Liver (tissue), 8 donors: ENCODE measurements at regions not wholly inside any gene's neighbourhood (a gene's known extent, or its start where the extent isn't known, plus 50 kb on each side); places are given as distances from the start of the nearest gene placed in this dataset.
A peak's percentile ranks its signal among the peaks of the same experiment; 100 is the strongest.

Experiments used
- DNase-seq: peaks from one replicate; pipeline ENCODE4 v3.0.0-alpha.2; 2017; ENCODE audit warnings: low spot score
- H3K27ac ChIP-seq, 2 donors: one replicate each; pipeline ENCODE4 v1.7.0; 2013; ENCODE audit warnings: inconsistent platforms in 2 of 2, low read length in 2 of 2, control low read depth in 1 of 2, low read depth in 1 of 2, mild to moderate bottlenecking in 1 of 2
- H3K27me3 ChIP-seq, 4 donors: one replicate each; pipeline versions ENCODE4 v1.6.1 to v1.7.0; 2013; ENCODE audit warnings: low read length in 3 of 4, inconsistent platforms in 1 of 4, mild to moderate bottlenecking in 1 of 4, moderate library complexity in 1 of 4; ENCODE audit not compliant: control insufficient read depth in 4 of 4, insufficient read depth in 4 of 4
- H3K36me3 ChIP-seq, 4 donors: one replicate each; pipeline versions ENCODE4 v1.6.1 to v1.7.0; 2013; ENCODE audit warnings: low read length in 3 of 4, mild to moderate bottlenecking in 3 of 4, low read depth in 1 of 4, moderate library complexity in 1 of 4; ENCODE audit not compliant: control insufficient read depth in 4 of 4, insufficient read depth in 3 of 4
- H3K4me1 ChIP-seq, 4 donors: one replicate each; pipeline versions ENCODE4 v1.6.1 to v1.7.0; 2013; ENCODE audit warnings: low read length in 3 of 4, mild to moderate bottlenecking in 3 of 4, moderate library complexity in 1 of 4; ENCODE audit not compliant: control insufficient read depth in 4 of 4, insufficient read depth in 4 of 4
- H3K4me3 ChIP-seq, 3 donors: one replicate each; pipeline versions ENCODE4 v1.6.1 to v1.7.0; 2013; ENCODE audit warnings: low read length in 3 of 3, control low read depth in 1 of 3, low read depth in 1 of 3, mild to moderate bottlenecking in 1 of 3
- H3K9ac ChIP-seq, 2 donors: one replicate each; pipeline ENCODE4 v1.7.0; 2013; ENCODE audit warnings: low read length in 2 of 2, mild to moderate bottlenecking in 2 of 2, moderate library complexity in 2 of 2, control low read depth in 1 of 2, low read depth in 1 of 2
- H3K9me3 ChIP-seq, 4 donors: one replicate each; pipeline versions ENCODE4 v1.6.1 to v1.7.0; 2013; ENCODE audit warnings: low read length in 3 of 4; ENCODE audit not compliant: control insufficient read depth in 4 of 4
- EGR1 ChIP-seq, 2 donors: IDR thresholded peaks; 2 replicates each; pipeline ENCODE4 v1.6.1; 2016 to 2018; ENCODE audit warnings: antibody characterized with exemption in 2 of 2, low read depth in 2 of 2
- FOXA1 ChIP-seq: IDR thresholded peaks from 2 replicates; pipeline ENCODE4 v1.6.1; 2016; ENCODE audit warnings: antibody characterized with exemption
- GABPA ChIP-seq, 2 donors: IDR thresholded peaks in 1 of 2; conservative IDR thresholded peaks in 1 of 2; 2 replicates each; pipeline ENCODE4 v1.6.1; 2016; ENCODE audit warnings: antibody characterized with exemption in 2 of 2, mild to moderate bottlenecking in 1 of 2, moderate library complexity in 1 of 2
- HNF4A ChIP-seq, 2 donors: conservative IDR thresholded peaks; 2 replicates each; pipeline ENCODE4 v1.6.1; 2016; ENCODE audit warnings: antibody characterized with exemption in 2 of 2, mild to moderate bottlenecking in 2 of 2
- HNF4G ChIP-seq: IDR thresholded peaks from 2 replicates; pipeline ENCODE4 v1.6.1; 2016; ENCODE audit warnings: antibody characterized with exemption
- JUND ChIP-seq, 2 donors: IDR thresholded peaks; 2 replicates each; pipeline ENCODE4 v1.6.1; 2016; ENCODE audit warnings: antibody characterized with exemption in 2 of 2
- RAD21 ChIP-seq, 2 donors: IDR thresholded peaks; 2 replicates each; pipeline ENCODE4 v1.6.1; 2016; ENCODE audit warnings: antibody characterized with exemption in 2 of 2, mild to moderate bottlenecking in 2 of 2
- SP1 ChIP-seq: IDR thresholded peaks from 2 replicates; pipeline ENCODE4 v1.6.1; 2018; ENCODE audit warnings: antibody characterized with exemption, mild to moderate bottlenecking
- TAF1 ChIP-seq: conservative IDR thresholded peaks from 2 replicates; pipeline ENCODE4 v1.6.1; 2016; ENCODE audit warnings: antibody characterized with exemption, mild to moderate bottlenecking
- YY1 ChIP-seq: IDR thresholded peaks from 2 replicates; pipeline ENCODE4 v1.6.1; 2016; ENCODE audit warnings: antibody characterized with exemption, mild to moderate bottlenecking
- WGBS: extraction: QIAGEN DNeasy Blood & Tissue Kit; methylation state at CpG from one replicate; pipeline ENCODE4 v1.1.7; 2013; 5-methylcytosine and 5-hydroxymethylcytosine counted together
- TF ChIP-seq, protein P1 (sequence below): fragments of 150-350 bp; IDR thresholded peaks from 2 replicates; pipeline ENCODE4 v1.5.1; 2017; ENCODE audit warnings: improper control_type of control experiment, low read depth, low read length; ENCODE audit not compliant: missing input control
- TF ChIP-seq, protein P2 (sequence below): IDR thresholded peaks from 2 replicates; pipeline ENCODE4 v1.6.1; 2016; ENCODE audit warnings: antibody characterized with exemption
- TF ChIP-seq, protein P3 (sequence below): IDR thresholded peaks from 2 replicates; pipeline ENCODE4 v1.6.1; 2016; ENCODE audit warnings: antibody characterized with exemption
- donor health status: healthy.
- donor health status: healthy.
- donor health status: healthy.
- donor health status: healthy.
- donor health status: healthy.

DNA sequence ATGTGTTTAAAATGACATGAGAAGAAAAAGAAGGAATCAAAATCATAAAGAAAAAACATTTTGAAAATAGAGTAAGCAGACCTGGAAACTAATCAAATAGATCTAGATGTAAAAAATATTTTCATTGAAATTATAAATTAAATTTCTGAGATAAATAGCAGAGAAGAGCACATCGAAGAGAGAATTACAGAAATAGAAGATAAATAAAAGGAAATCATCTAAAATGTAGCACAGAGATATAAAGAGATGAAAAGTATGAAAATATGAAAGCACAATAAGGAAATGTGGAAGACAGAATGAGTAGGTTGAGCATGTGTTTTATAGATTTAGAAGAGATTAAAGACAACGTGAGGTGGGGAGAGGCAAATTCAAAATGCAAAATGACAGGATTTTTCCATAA is 130.9 kb upstream of the SEC14L1 start:
- WGBS = 69% methylated on average over 2 of the region's 2 CpGs
- DNase-seq = no peak
- H3K27ac ChIP-seq = no peak overlapping the region
- peaks cover 0 to 2% (median 0%) of the 10 kb centered on the region in 4 donors for H3K9me3 ChIP-seq
- H3K4me1 ChIP-seq = no peaks in the 10 kb centered on the region
- no peak overlapping the region for H3K9ac ChIP-seq
- TF ChIP-seq, protein P1, sequence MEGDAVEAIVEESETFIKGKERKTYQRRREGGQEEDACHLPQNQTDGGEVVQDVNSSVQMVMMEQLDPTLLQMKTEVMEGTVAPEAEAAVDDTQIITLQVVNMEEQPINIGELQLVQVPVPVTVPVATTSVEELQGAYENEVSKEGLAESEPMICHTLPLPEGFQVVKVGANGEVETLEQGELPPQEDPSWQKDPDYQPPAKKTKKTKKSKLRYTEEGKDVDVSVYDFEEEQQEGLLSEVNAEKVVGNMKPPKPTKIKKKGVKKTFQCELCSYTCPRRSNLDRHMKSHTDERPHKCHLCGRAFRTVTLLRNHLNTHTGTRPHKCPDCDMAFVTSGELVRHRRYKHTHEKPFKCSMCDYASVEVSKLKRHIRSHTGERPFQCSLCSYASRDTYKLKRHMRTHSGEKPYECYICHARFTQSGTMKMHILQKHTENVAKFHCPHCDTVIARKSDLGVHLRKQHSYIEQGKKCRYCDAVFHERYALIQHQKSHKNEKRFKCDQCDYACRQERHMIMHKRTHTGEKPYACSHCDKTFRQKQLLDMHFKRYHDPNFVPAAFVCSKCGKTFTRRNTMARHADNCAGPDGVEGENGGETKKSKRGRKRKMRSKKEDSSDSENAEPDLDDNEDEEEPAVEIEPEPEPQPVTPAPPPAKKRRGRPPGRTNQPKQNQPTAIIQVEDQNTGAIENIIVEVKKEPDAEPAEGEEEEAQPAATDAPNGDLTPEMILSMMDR = no peak
- H3K27me3 ChIP-seq = no peaks in the 10 kb centered on the region
- no peaks in the 10 kb centered on the region for H3K36me3 ChIP-seq
- H3K4me3 ChIP-seq = no peak overlapping the region

DNA sequence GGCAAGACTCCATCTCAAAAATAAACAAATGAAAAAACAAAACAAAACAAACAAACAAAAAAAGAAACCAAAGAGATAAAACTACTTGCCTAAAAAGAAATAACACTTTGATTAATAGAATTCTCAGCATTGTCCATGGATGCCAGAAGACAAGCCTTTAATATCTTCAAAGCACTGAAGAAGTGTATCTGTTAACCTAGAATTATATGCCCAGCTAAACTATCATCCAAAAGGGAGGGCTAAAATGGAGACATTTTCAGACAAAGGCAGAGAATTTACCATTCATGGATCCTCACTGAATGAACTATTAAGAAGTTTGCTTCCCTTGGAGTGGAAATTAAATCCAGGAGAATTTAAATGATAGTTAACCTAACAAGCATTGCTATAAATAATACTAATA is 130.1 kb upstream of the SEC14L1 start:
- H3K9ac ChIP-seq = no peak overlapping the region
- H3K9me3 ChIP-seq = peaks cover 0 to 2% (median 0%) of the 10 kb centered on the region in 4 donors
- no peaks in the 10 kb centered on the region for H3K36me3 ChIP-seq
- TF ChIP-seq TAF1 = no peak
- TF ChIP-seq RAD21 (IDR thresholded peaks at IDR 0.05) = no peak
- no peak for TF ChIP-seq HNF4G
- TF ChIP-seq, protein P1 = no peak
- no peak for TF ChIP-seq GABPA (IDR thresholded peaks at IDR 0.05 in 1 of 2, conservative IDR thresholded peaks at IDR 0.05 in 1 of 2)
- no peak for TF ChIP-seq EGR1 (IDR thresholded peaks at IDR 0.05; ENCODE audit: low read depth in 2 of 2)
- TF ChIP-seq, protein P2, sequence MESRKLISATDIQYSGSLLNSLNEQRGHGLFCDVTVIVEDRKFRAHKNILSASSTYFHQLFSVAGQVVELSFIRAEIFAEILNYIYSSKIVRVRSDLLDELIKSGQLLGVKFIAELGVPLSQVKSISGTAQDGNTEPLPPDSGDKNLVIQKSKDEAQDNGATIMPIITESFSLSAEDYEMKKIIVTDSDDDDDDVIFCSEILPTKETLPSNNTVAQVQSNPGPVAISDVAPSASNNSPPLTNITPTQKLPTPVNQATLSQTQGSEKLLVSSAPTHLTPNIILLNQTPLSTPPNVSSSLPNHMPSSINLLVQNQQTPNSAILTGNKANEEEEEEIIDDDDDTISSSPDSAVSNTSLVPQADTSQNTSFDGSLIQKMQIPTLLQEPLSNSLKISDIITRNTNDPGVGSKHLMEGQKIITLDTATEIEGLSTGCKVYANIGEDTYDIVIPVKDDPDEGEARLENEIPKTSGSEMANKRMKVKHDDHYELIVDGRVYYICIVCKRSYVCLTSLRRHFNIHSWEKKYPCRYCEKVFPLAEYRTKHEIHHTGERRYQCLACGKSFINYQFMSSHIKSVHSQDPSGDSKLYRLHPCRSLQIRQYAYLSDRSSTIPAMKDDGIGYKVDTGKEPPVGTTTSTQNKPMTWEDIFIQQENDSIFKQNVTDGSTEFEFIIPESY = no peak
- no peak for TF ChIP-seq YY1
- TF ChIP-seq SP1 = no peak
- H3K27ac ChIP-seq = no peak overlapping the region
- H3K27me3 ChIP-seq = no peaks in the 10 kb centered on the region
- H3K4me1 ChIP-seq = no peaks in the 10 kb centered on the region
- DNase-seq = no peak
- H3K4me3 ChIP-seq = no peak overlapping the region

DNA sequence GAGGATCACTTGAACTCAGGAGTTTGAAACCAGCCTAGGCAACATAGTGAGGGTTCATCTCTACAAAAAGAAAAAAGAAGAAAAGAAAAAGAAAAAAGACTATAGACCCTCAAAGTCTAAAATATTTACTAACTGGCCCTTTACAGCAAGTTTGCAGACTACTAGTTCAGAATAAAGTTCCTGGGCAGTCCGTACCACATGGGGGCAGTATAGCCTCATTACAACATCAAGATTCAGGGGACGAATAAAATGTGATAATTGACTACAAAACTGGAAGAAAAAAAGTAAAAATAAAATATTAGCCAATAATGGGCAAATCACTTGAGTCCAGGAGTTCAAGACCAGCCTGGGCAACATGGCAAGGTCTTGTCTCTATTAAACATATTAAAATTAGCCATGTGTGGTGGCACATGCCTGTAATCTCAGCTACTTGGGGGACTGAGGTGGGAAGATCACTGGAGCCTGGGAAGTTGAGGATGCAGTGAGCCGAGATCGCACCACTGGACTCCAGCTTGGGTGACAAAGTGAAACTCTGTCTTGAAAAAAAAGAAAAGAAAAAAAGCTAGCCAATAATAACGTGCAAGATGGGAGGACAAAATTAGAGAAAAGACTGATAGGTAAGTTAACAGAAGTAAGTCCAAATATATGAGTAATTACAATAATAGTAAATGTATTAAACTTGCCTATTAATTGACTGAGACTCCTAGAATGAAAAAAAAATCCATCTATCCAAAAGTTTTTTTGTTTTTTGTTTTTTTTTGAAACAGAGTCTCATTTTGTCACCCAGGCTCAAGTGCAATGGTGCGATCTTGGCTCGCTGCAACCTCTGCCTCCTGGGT is 129.4 kb upstream of the SEC14L1 start:
- peaks cover 0 to 2% (median 0%) of the 10 kb centered on the region in 4 donors for H3K9me3 ChIP-seq
- TF ChIP-seq, protein P2 = no peak
- TF ChIP-seq FOXA1 = no peak
- peak; percentile 49 to 65 for TF ChIP-seq RAD21 (IDR thresholded peaks at IDR 0.05)
- TF ChIP-seq, protein P1 = peak; percentile 45
- no peak for TF ChIP-seq YY1
- no peak for TF ChIP-seq JUND (IDR thresholded peaks at IDR 0.05)
- no peak for TF ChIP-seq HNF4A (conservative IDR thresholded peaks at IDR 0.05)
- TF ChIP-seq, protein P3, sequence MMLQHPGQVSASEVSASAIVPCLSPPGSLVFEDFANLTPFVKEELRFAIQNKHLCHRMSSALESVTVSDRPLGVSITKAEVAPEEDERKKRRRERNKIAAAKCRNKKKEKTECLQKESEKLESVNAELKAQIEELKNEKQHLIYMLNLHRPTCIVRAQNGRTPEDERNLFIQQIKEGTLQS = no peak
- TF ChIP-seq TAF1 = no peak
- H3K4me1 ChIP-seq = no peaks in the 10 kb centered on the region
- H3K9ac ChIP-seq = no peak overlapping the region
- H3K27ac ChIP-seq = no peak overlapping the region
- no peaks in the 10 kb centered on the region for H3K27me3 ChIP-seq
- no peak overlapping the region for H3K4me3 ChIP-seq
- WGBS = 63% methylated on average over 7 of the region's 7 CpGs
- H3K36me3 ChIP-seq = no peaks in the 10 kb centered on the region
- peak; percentile 67 for DNase-seq
